Activated naive CD8-positive, alpha-beta T cell treated with anti-CD3 and anti-CD28 coated beads, Interleukin-2, amount 10 ng/mL, durations not matched to agents 7 days and 5 days (primary cell): ENCODE measurements at regions not wholly inside any gene's neighbourhood (a gene's known extent, or its start where the extent isn't known, plus 50 kb on each side); places are given as distances from the start of the nearest gene placed in this dataset.
"Not testable (repeated sequence)": the region's sequence is repeated elsewhere in the genome, so short reads cannot be mapped to it uniquely, and the experiment has no call there.

Experiments used
- ATAC-seq: fragments of 150-1000 bp; cut with Tn5 transposase; one replicate; pipeline ENCODE4 v1.10.0; 2021; ENCODE audit warnings: low read depth, moderate library complexity
- POLR2A ChIA-PET: fragments of 350-600 bp; sonication (Branson Sonifier 250); formaldehyde crosslinking; loops from one replicate; lab custom pipeline; 2021; ENCODE audit warnings: antibody characterized with exemption; lab: Charles Lee
- DNase-seq: peaks from one replicate; pipeline ENCODE4 v3.0.0; 2021
- H3K27ac Mint-ChIP-seq: one replicate; pipeline ENCODE4 v1.8.0; 2022; ENCODE audit warnings: mild to moderate bottlenecking, mixed read lengths
- H3K27me3 Mint-ChIP-seq: one replicate; pipeline ENCODE4 v1.8.0; 2022; ENCODE audit warnings: mild to moderate bottlenecking, moderate library complexity, mixed read lengths
- H3K36me3 Mint-ChIP-seq: one replicate; pipeline ENCODE4 v1.8.0; 2021; ENCODE audit warnings: mild to moderate bottlenecking, mixed read lengths
- H3K4me1 Mint-ChIP-seq: one replicate; pipeline ENCODE4 v1.8.0; 2021; ENCODE audit warnings: mixed read lengths
- H3K4me3 Mint-ChIP-seq: one replicate; pipeline ENCODE4 v1.8.0; 2022; ENCODE audit warnings: mild to moderate bottlenecking, moderate library complexity, mixed read lengths
- H3K9me3 Mint-ChIP-seq: one replicate; pipeline ENCODE4 v1.8.0; 2021; ENCODE audit warnings: mixed read lengths

GRCh38 chr15:69926006-69926405, 171.7 kb downstream of the TLE3 start:
- ATAC-seq (no peak), DNase-seq (no peak)
- Mint-ChIP-seq H3K4me1 (peaks cover 3% of the 10 kb centered on the region), H3K4me3 (no peak overlapping the region), H3K9me3 (peaks cover 34% of the 10 kb centered on the region), H3K27me3 (peaks cover 35% of the 10 kb centered on the region), H3K27ac (no peak overlapping the region), H3K36me3 (peaks cover 3% of the 10 kb centered on the region)
- POLR2A ChIA-PET = no interaction called here

- no peaks in the 10 kb centered on the region for H3K4me1 Mint-ChIP-seq
- DNase-seq (no peak), ATAC-seq (no peak)
- H3K36me3 Mint-ChIP-seq = peaks cover 3% of the 10 kb centered on the region
- peaks cover 32% of the 10 kb centered on the region for H3K9me3 Mint-ChIP-seq
- no peak overlapping the region for H3K27ac Mint-ChIP-seq
- POLR2A ChIA-PET = no interaction called here
- H3K4me3 Mint-ChIP-seq = no peak overlapping the region
- peaks cover 30% of the 10 kb centered on the region for H3K27me3 Mint-ChIP-seq
Measured at GRCh38 chr15:69926721-69927120, 171.0 kb downstream of the TLE3 start.

- H3K4me1 Mint-ChIP-seq, DNase-seq, POLR2A ChIA-PET, H3K36me3 Mint-ChIP-seq, H3K4me3 Mint-ChIP-seq, ATAC-seq, H3K27ac Mint-ChIP-seq: not testable (repeated sequence)
- Mint-ChIP-seq H3K9me3 (peaks cover 23% of the 10 kb centered on the region), H3K27me3 (peaks cover 17% of the 10 kb centered on the region)
Measured at GRCh38 chr15:69928890-69929289, 168.8 kb downstream of the TLE3 start.

DNA sequence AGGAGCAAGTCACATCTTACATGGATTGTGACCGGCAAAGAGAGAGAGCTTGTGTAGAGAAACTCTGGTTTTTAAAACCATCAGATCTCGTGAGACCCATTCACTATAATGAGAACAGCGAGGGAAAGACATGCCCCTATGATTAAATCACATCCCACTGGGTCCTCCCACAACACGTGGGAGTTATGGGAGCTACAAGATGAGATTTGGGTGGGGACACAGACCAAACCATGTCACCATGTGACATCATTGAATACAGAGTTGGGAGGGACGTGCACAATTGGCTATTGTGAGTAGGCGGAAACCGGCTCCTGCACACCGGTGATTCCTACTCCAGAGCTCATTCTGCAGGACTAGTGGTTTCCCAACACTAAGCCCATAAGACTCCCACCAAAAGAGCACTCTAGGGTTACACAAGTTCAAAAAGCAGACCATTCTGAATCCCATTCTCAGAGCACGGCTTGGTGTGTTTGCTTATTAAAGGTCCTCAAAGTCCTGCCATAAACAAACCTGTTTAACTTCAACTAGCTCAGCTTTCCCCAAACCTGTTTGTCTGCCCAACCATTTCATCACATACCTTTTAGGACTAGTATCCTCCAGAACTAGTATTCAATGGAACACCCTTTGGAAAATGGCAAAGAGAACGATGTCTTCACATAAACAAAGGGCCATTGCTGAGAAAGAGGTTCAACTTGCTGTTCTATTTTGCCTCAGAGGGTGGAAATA, 167.6 kb downstream of the TLE3 start:
- H3K27ac Mint-ChIP-seq = no peak overlapping the region
- H3K9me3 Mint-ChIP-seq = peaks cover 19% of the 10 kb centered on the region
- DNase-seq (no peak), ATAC-seq (no peak)
- POLR2A ChIA-PET = no interaction called here
- H3K27me3 Mint-ChIP-seq = peaks cover 17% of the 10 kb centered on the region
- no peaks in the 10 kb centered on the region for H3K4me1 Mint-ChIP-seq
- no peak overlapping the region for H3K4me3 Mint-ChIP-seq
- no peaks in the 10 kb centered on the region for H3K36me3 Mint-ChIP-seq

GRCh38 chr15:69930754-69931153, 167.0 kb downstream of the TLE3 start:
- no peak overlapping the region for H3K4me3 Mint-ChIP-seq
- H3K36me3 Mint-ChIP-seq = no peaks in the 10 kb centered on the region
- DNase-seq (no peak), ATAC-seq (no peak)
- no peak overlapping the region for H3K27ac Mint-ChIP-seq
- POLR2A ChIA-PET = no interaction called here
- H3K4me1 Mint-ChIP-seq = no peaks in the 10 kb centered on the region
- peaks cover 20% of the 10 kb centered on the region for H3K9me3 Mint-ChIP-seq
- peaks cover 24% of the 10 kb centered on the region for H3K27me3 Mint-ChIP-seq

DNA sequence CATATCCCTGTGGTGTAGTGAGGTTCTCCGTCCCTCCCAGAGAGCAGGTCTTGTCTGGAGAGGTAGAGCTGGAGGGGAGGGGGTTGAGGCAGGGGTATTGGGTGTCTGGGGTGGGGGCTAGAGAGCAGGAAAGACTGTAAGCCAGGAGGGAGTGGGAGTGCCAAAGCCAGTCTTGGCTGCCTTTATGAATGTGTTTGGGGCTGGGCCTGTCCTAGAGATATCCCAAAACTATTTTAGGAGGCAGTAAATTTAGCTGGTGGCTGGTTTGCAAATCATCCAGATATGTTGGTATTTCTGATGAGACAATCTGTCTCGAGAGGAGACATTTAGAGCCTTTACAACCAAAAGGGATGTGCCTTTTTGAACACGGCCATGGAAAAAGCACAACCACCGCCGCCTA, 166.6 kb downstream of the TLE3 start:
- Mint-ChIP-seq H3K4me3 (no peak overlapping the region), H3K36me3 (no peaks in the 10 kb centered on the region), H3K4me1 (no peaks in the 10 kb centered on the region), H3K27me3 (peaks cover 27% of the 10 kb centered on the region), H3K9me3 (peaks cover 20% of the 10 kb centered on the region), H3K27ac (no peak overlapping the region)
- POLR2A ChIA-PET = no interaction called here
- no peak for DNase-seq
- no peak for ATAC-seq

DNA sequence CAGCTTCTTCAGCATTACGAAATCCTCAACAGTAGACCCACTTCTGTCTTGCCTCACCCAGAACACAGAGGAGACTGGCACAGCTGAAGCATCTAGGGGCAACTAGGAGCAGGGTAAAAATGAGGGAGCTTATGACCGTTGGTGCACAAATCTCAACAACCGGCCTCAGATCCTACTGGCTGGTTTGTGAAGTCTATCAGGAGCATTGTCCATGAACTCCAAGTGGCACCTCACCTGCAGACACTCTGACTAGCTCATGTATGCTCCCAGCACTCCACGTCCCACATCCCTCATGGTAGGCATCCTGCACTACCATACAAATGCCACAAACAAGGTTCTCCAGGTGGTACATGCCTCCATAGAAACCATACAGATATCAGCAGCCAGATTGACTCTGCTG, 163.1 kb downstream of the TLE3 start:
- no peak for ATAC-seq
- no peak overlapping the region for H3K4me3 Mint-ChIP-seq
- H3K27ac Mint-ChIP-seq = no peak overlapping the region
- no peaks in the 10 kb centered on the region for H3K36me3 Mint-ChIP-seq
- H3K9me3 Mint-ChIP-seq = peaks cover 6% of the 10 kb centered on the region
- no peak for DNase-seq
- H3K27me3 Mint-ChIP-seq = peaks cover 33% of the 10 kb centered on the region
- POLR2A ChIA-PET = no interaction called here
- H3K4me1 Mint-ChIP-seq = no peaks in the 10 kb centered on the region

DNA sequence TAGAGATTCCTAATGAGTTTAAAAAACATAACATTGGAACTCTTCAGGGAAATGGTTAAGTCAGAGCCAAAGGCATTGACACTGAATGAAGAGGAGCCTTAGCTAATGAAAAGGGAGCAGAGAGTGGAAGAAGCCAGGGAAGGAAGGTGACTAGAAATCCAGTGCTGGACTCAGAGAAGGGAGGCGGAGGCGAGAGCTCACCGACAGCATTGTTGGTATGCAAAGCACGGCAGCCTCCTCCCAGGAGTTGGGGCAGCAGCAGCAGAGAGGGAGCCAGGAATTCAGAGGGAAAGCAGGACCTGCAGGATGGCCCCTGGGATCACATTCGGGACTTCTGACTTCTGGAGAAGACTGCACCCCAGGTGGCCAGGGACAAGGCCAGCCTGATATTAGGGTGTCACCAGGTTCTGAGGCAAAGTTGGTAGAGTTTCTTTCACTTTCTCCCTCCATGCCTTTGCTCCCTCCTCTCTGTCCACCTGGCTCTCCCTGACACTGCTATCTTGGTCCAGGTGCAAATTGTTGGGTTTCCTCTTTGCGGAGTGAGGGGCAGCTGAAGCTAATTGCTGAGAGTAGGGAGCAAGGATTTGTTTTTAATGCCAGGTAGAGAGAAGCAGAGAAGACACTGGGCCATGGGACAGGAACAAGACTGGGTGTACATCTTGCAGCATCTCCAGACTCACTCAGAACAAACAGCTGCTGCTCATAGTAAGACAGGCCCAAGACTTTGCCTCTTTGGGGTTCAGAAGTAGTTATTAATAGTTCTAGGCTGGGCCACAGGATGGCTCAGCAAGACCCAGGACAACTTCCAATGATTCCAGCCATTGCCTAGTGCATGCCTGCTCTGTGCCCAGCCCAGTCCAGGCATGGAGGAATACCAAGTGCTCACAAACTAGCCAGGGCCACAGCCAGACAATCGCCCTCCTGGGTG, 157.9 kb downstream of the TLE3 start:
- no peaks in the 10 kb centered on the region for H3K36me3 Mint-ChIP-seq
- DNase-seq (no peak), ATAC-seq (no peak)
- POLR2A ChIA-PET = no interaction called here
- H3K27ac Mint-ChIP-seq = no peak overlapping the region
- no peak overlapping the region for H3K4me3 Mint-ChIP-seq
- peaks cover 32% of the 10 kb centered on the region for H3K27me3 Mint-ChIP-seq
- peaks cover 5% of the 10 kb centered on the region for H3K9me3 Mint-ChIP-seq
- peaks cover 2% of the 10 kb centered on the region for H3K4me1 Mint-ChIP-seq

GRCh38 chr15:69940441-69941300, 157.0 kb downstream of the TLE3 start:
- no peak for DNase-seq

GRCh38 chr15:69941301-69941605, 156.5 kb downstream of the TLE3 start:
- ATAC-seq (no peak), DNase-seq (no peak)
- Mint-ChIP-seq H3K27me3 (peaks cover 21% of the 10 kb centered on the region), H3K9me3 (no peaks in the 10 kb centered on the region), H3K36me3 (no peaks in the 10 kb centered on the region), H3K4me1 (peaks cover 2% of the 10 kb centered on the region), H3K4me3 (no peak overlapping the region), H3K27ac (no peak overlapping the region)
- POLR2A ChIA-PET = no interaction called here

More at GRCh38 chr15:69940441-69941300, 157.0 kb downstream of the TLE3 start:
- no peak overlapping the region for H3K4me3 Mint-ChIP-seq
- H3K36me3 Mint-ChIP-seq = no peaks in the 10 kb centered on the region
- no peaks in the 10 kb centered on the region for H3K9me3 Mint-ChIP-seq
- POLR2A ChIA-PET = no interaction called here
- peaks cover 2% of the 10 kb centered on the region for H3K4me1 Mint-ChIP-seq
- H3K27ac Mint-ChIP-seq = no peak overlapping the region
- peaks cover 26% of the 10 kb centered on the region for H3K27me3 Mint-ChIP-seq
- ATAC-seq = no peak

- Mint-ChIP-seq H3K4me1 (peaks cover 2% of the 10 kb centered on the region), H3K27me3 (peaks cover 22% of the 10 kb centered on the region), H3K36me3 (no peaks in the 10 kb centered on the region), H3K4me3 (no peak overlapping the region), H3K9me3 (no peaks in the 10 kb centered on the region), H3K27ac (no peak overlapping the region)
- POLR2A ChIA-PET = no interaction called here
- ATAC-seq = no peak
- no peak for DNase-seq
Measured at GRCh38 chr15:69941706-69942495, 155.8 kb downstream of the TLE3 start.

DNA sequence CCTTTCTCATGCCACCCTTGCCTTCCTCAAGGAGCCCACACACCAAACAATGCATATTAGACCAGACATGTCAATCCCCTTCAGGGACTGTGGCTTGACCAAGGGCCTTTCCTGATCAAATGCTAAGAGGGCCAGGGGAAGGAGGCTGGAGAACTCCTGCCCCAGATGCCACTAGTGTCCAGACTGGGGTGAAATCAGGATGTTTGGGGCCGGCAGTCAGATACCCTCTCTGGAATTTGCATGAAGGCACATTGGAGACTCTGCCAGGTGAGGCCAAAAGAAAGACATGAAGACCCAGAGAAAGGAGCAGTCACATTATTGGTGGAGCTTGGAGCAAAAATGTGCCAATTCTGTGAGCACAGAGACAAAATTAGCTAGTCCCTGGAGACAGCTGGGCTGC, 154.1 kb downstream of the TLE3 start:
- Mint-ChIP-seq H3K27ac (no peak overlapping the region), H3K36me3 (no peaks in the 10 kb centered on the region), H3K27me3 (peaks cover 12% of the 10 kb centered on the region), H3K4me3 (no peak overlapping the region), H3K4me1 (peaks cover 2% of the 10 kb centered on the region), H3K9me3 (no peaks in the 10 kb centered on the region)
- POLR2A ChIA-PET = no interaction called here
- no peak for DNase-seq
- no peak for ATAC-seq

- Mint-ChIP-seq H3K36me3 (no peaks in the 10 kb centered on the region), H3K27me3 (peaks cover 12% of the 10 kb centered on the region), H3K9me3 (no peaks in the 10 kb centered on the region), H3K4me1 (no peaks in the 10 kb centered on the region), H3K27ac (no peak overlapping the region), H3K4me3 (no peak overlapping the region)
- ATAC-seq (no peak), DNase-seq (no peak)
- POLR2A ChIA-PET = no interaction called here
Measured at GRCh38 chr15:69945729-69946128, 152.0 kb downstream of the TLE3 start.
